KMS-11 (cell line): ENCODE measurements at regions not wholly inside any gene's neighbourhood (a gene's known extent, or its start where the extent isn't known, plus 50 kb on each side); places are given as distances from the start of the nearest gene placed in this dataset.

Source experiments
- H2AFZ ChIP-seq: fragments of 200-600 bp; sonication (generic); 2 replicates; pipeline ENCODE4 v1.6.1; 2016; ENCODE audit warnings: antibody characterized with exemption, mixed run types, low read depth
- H3K27ac ChIP-seq: fragments of 200-600 bp; sonication (generic); 2 replicates; pipeline ENCODE4 v1.6.1; 2016; ENCODE audit warnings: mild to moderate bottlenecking, mixed run types
- H3K27me3 ChIP-seq: fragments of 200-600 bp; sonication (generic); 2 replicates; pipeline ENCODE4 v1.6.1; 2017; ENCODE audit warnings: mild to moderate bottlenecking, low read depth, mixed run types, moderate library complexity; ENCODE audit not compliant: insufficient read depth
- H3K36me3 ChIP-seq: fragments of 200-600 bp; sonication (generic); 2 replicates; pipeline ENCODE4 v1.6.1; 2017; ENCODE audit warnings: mild to moderate bottlenecking, mixed run types; ENCODE audit not compliant: insufficient read depth
- H3K4me1 ChIP-seq: fragments of 200-600 bp; sonication (generic); 2 replicates; pipeline ENCODE4 v1.6.1; 2016; ENCODE audit warnings: mild to moderate bottlenecking, low read depth, mixed run types; ENCODE audit not compliant: poor library complexity, severe bottlenecking
- H3K4me2 ChIP-seq: fragments of 200-600 bp; sonication (generic); 2 replicates; pipeline ENCODE4 v1.7.0; 2016; ENCODE audit warnings: mild to moderate bottlenecking, mixed run types
- H3K4me3 ChIP-seq: fragments of 200-600 bp; sonication (generic); IDR thresholded peaks from 2 replicates; pipeline ENCODE4 v1.6.1; 2017; ENCODE audit warnings: low read depth, low read length, mixed read lengths; ENCODE audit not compliant: insufficient read depth
- H3K79me2 ChIP-seq: fragments of 200-600 bp; sonication (generic); 2 replicates; pipeline ENCODE4 v1.6.1; 2016; ENCODE audit warnings: low read depth, mixed run types; ENCODE audit not compliant: insufficient read depth
- H3K9ac ChIP-seq: fragments of 200-600 bp; sonication (generic); 2 replicates; pipeline ENCODE4 v1.6.1; 2016; ENCODE audit warnings: mild to moderate bottlenecking, mixed run types
- H4K20me1 ChIP-seq: fragments of 200-600 bp; sonication (generic); 2 replicates; pipeline ENCODE4 v1.6.1; 2016; ENCODE audit warnings: mild to moderate bottlenecking, mixed run types; ENCODE audit not compliant: insufficient read depth
- CTCF ChIP-seq: fragments of 200-600 bp; sonication (generic); conservative IDR thresholded peaks from 2 replicates; pipeline ENCODE4 v1.6.1; 2017; ENCODE audit warnings: low read depth, mild to moderate bottlenecking, antibody characterized with exemption, low read length, moderate library complexity, mixed read lengths

- Histone ChIP-seq H3K4me3 (no peak overlapping the region), H3K36me3 (no peaks in the 10 kb centered on the region), H4K20me1 (no peaks in the 10 kb centered on the region), H3K79me2 (no peaks in the 10 kb centered on the region), H3K4me2 (no peak overlapping the region), H3K27ac (no peak overlapping the region), H2AFZ (no peak overlapping the region), H3K9ac (no peak overlapping the region), H3K27me3 (peaks cover 3% of the 10 kb centered on the region; the same call in 1 of the 2 replicates), H3K4me1 (no peaks in the 10 kb centered on the region)
- no peak for TF ChIP-seq CTCF
Observed at GRCh38 chr16:86978445-86979030, 338.7 kb downstream of the C16orf95 start.

GRCh38 chr16:86979061-86979460 lies 338.1 kb downstream of the C16orf95 start:
- H4K20me1 ChIP-seq: no peaks in the 10 kb centered on the region
- peaks cover 3% of the 10 kb centered on the region; the same call in 1 of the 2 replicates for H3K27me3 ChIP-seq
- no peaks in the 10 kb centered on the region for H3K79me2 ChIP-seq
- H3K4me1 ChIP-seq: no peaks in the 10 kb centered on the region
- H2AFZ ChIP-seq: no peak overlapping the region
- H3K36me3 ChIP-seq: no peaks in the 10 kb centered on the region
- no peak overlapping the region for H3K9ac ChIP-seq
- TF ChIP-seq CTCF: no peak
- no peak overlapping the region for H3K4me3 ChIP-seq
- no peak overlapping the region for H3K27ac ChIP-seq
- no peak overlapping the region for H3K4me2 ChIP-seq

- H3K36me3 ChIP-seq: no peaks in the 10 kb centered on the region
- H3K4me1 ChIP-seq: no peaks in the 10 kb centered on the region
- no peak overlapping the region for H3K9ac ChIP-seq
- no peak overlapping the region for H3K4me3 ChIP-seq
- TF ChIP-seq CTCF: no peak
- no peak overlapping the region for H2AFZ ChIP-seq
- no peaks in the 10 kb centered on the region for H3K79me2 ChIP-seq
- no peaks in the 10 kb centered on the region for H4K20me1 ChIP-seq
- H3K4me2 ChIP-seq: no peak overlapping the region
- peaks cover 3% of the 10 kb centered on the region; the same call in 1 of the 2 replicates for H3K27me3 ChIP-seq
- H3K27ac ChIP-seq: no peak overlapping the region
Observed at GRCh38 chr16:86979984-86980553, 337.1 kb downstream of the C16orf95 start.

GRCh38 chr16:86980644-86981043 lies 336.5 kb downstream of the C16orf95 start:
- no peak overlapping the region for H2AFZ ChIP-seq
- TF ChIP-seq CTCF: no peak
- peaks cover 3% of the 10 kb centered on the region; the same call in 1 of the 2 replicates for H3K27me3 ChIP-seq

More at GRCh38 chr16:86980644-86981043, 336.5 kb downstream of the C16orf95 start:
- Histone ChIP-seq H3K4me3 (no peak overlapping the region), H3K4me2 (no peak overlapping the region), H3K79me2 (no peaks in the 10 kb centered on the region), H4K20me1 (no peaks in the 10 kb centered on the region), H3K4me1 (no peaks in the 10 kb centered on the region), H3K27ac (no peak overlapping the region), H3K9ac (no peak overlapping the region), H3K36me3 (no peaks in the 10 kb centered on the region)
